HCT116 (cell line): ENCODE measurements at regions not wholly inside any gene's neighbourhood (a gene's known extent, or its start where the extent isn't known, plus 50 kb on each side); places are given as distances from the start of the nearest gene placed in this dataset.

Experiments
- ATAC-seq: fragments of 200-7000 bp; cut with Tn5 transposase; 2 replicates; pipeline ENCODE4 v1.9.1; 2020; ENCODE audit warnings: mild to moderate bottlenecking, moderate library complexity
- BruUV-seq: library from RNA; stranded (reverse); fragments of 400-500 nt; replicated peaks from 2 replicates; lab custom pipeline; 2021; lab: Mats Ljungman, UMichigan
- CTCF ChIA-PET: fragments of 300-600 bp; sonication (Branson Sonifier 250); formaldehyde crosslinking; loops from one replicate; lab custom pipeline; 2021; ENCODE audit warnings: antibody characterized with exemption; lab: Charles Lee
- POLR2A ChIA-PET: fragments of 300-600, 350-600 bp; sonication (Branson Sonifier 250); formaldehyde crosslinking; loops from one replicate; lab custom pipeline; 2021; ENCODE audit warnings: antibody characterized with exemption; lab: Charles Lee
- RAD21 ChIA-PET, 2 experiments: fragments of 300-600 bp; sonication (Branson Sonifier 250); formaldehyde crosslinking; loops; one replicate each; lab custom pipeline; 2023; ENCODE audit warnings: low total read pairs in 2 of 2; ENCODE audit not compliant: uncharacterized antibody in 2 of 2, unreplicated experiment in 2 of 2, low non-redundant PET in 1 of 2; lab: Charles Lee
- DNase-seq: peaks from one replicate; pipeline ENCODE4 v3.0.0-alpha.2; 2010; ENCODE audit warnings: low read depth, low spot score
- H2AFZ ChIP-seq: fragments of 200-600 bp; shearing (Covaris generic), sonication (generic); 2 replicates; pipeline ENCODE4 v1.6.1; 2017; ENCODE audit warnings: low read depth, mixed run types, mixed read lengths, antibody characterized with exemption, low read length; ENCODE audit not compliant: poor library complexity, severe bottlenecking
- H3K27ac ChIP-seq: 2 replicates; pipeline ENCODE4 v1.5.1; 2012; ENCODE audit warnings: low read depth, low read length
- H3K27me3 ChIP-seq: fragments of 200-600 bp; sonication (generic); 2 replicates; pipeline ENCODE4 v1.6.1; 2016; ENCODE audit warnings: mixed run types, low read length, mixed read lengths; ENCODE audit not compliant: insufficient read depth
- H3K36me3 ChIP-seq, 2 experiments: fragments of 200-500 bp in 1 of 2; fragments of 200-600 bp in 1 of 2; sonication (Bioruptor generic) in 1 of 2; sonication (generic) in 1 of 2; 2 replicates each; pipeline versions ENCODE4 v1.5.1 to v1.6.1; 2014 to 2016; ENCODE audit warnings: low read length in 2 of 2, inconsistent platforms in 1 of 2, mixed read lengths in 1 of 2, mixed run types in 1 of 2; ENCODE audit not compliant: insufficient read depth in 2 of 2, control insufficient read depth in 1 of 2
- H3K4me1 ChIP-seq, 2 experiments: fragments of 200-600 bp in 1 of 2; sonication (generic) in 1 of 2; 2 replicates each; pipeline versions ENCODE4 v1.5.1 to v1.6.1; 2012 to 2017; ENCODE audit warnings: low read length in 2 of 2, inconsistent platforms in 1 of 2, mild to moderate bottlenecking in 1 of 2, mixed read lengths in 1 of 2, mixed run types in 1 of 2, moderate library complexity in 1 of 2; ENCODE audit not compliant: insufficient read depth in 2 of 2, control insufficient read depth in 1 of 2
- H3K4me2 ChIP-seq: fragments of 200-600 bp; sonication (generic); 2 replicates; pipeline ENCODE4 v1.6.1; 2017; ENCODE audit warnings: mixed run types, low read length, mixed read lengths
- H3K4me3 ChIP-seq, 2 experiments: fragments of 200-600 bp in 1 of 2; sonication (generic) in 1 of 2; replicated peaks in 1 of 2; 2 replicates each; pipeline ENCODE4 v1.5.1; 2011 to 2016; ENCODE audit warnings: low read length in 2 of 2, control low read depth in 1 of 2, low read depth in 1 of 2, mild to moderate bottlenecking in 1 of 2, mixed read lengths in 1 of 2, mixed run types in 1 of 2
- H3K79me2 ChIP-seq: fragments of 200-600 bp; sonication (generic); 2 replicates; pipeline ENCODE4 v1.6.1; 2017; ENCODE audit warnings: mild to moderate bottlenecking, mixed run types, low read length, moderate library complexity, mixed read lengths; ENCODE audit not compliant: insufficient read depth
- H3K9ac ChIP-seq: fragments of 200-600 bp; sonication (generic); 2 replicates; pipeline ENCODE4 v1.6.1; 2016; ENCODE audit warnings: low read length, mixed read lengths
- H3K9me2 ChIP-seq: fragments of 200-600 bp; sonication (generic), shearing (Covaris generic); 2 replicates; pipeline ENCODE4 v1.6.1; 2017; ENCODE audit warnings: mixed run types, mild to moderate bottlenecking, moderate library complexity; ENCODE audit not compliant: insufficient read depth
- H3K9me3 ChIP-seq, 2 experiments: fragments of 200-500 bp in 1 of 2; fragments of 200-600 bp in 1 of 2; sonication (Bioruptor generic) in 1 of 2; sonication (generic) in 1 of 2; 2 replicates each; pipeline ENCODE4 v1.6.1; 2014 to 2017; ENCODE audit warnings: low read length in 2 of 2, mixed read lengths in 2 of 2, inconsistent platforms in 1 of 2, low read depth in 1 of 2, mild to moderate bottlenecking in 1 of 2, mixed run types in 1 of 2, moderate library complexity in 1 of 2; ENCODE audit not compliant: control insufficient read depth in 1 of 2, insufficient read depth in 1 of 2
- H4K20me1 ChIP-seq: fragments of 200-600 bp; sonication (generic), shearing (Covaris generic); 2 replicates; pipeline ENCODE4 v1.6.1; 2017; ENCODE audit warnings: mixed run types, mild to moderate bottlenecking, moderate library complexity; ENCODE audit not compliant: insufficient read depth
- CBX3 ChIP-seq: IDR thresholded peaks from 2 replicates; pipeline ENCODE4 v1.6.1; 2012; ENCODE audit warnings: low read depth
- CEBPB ChIP-seq: IDR thresholded peaks from 2 replicates; pipeline ENCODE4 v1.6.1; 2012; ENCODE audit warnings: low read depth
- EGR1 ChIP-seq: IDR thresholded peaks from 2 replicates; pipeline ENCODE4 v1.6.1; 2012; ENCODE audit warnings: low read depth
- EZH2 ChIP-seq: fragments of 200-600 bp; sonication (generic); IDR thresholded peaks from 2 replicates; pipeline ENCODE4 v1.6.1; 2017; ENCODE audit warnings: antibody characterized with exemption, mixed run types
- EZH2phosphoT487 ChIP-seq: fragments of 200-600 bp; IDR thresholded peaks from 2 replicates; pipeline ENCODE4 v1.6.1; 2018; ENCODE audit warnings: antibody characterized with exemption, borderline replicate concordance
- FOSL1 ChIP-seq: IDR thresholded peaks from 2 replicates; pipeline ENCODE4 v1.6.1; 2012; ENCODE audit warnings: low read depth
- POLR2A ChIP-seq: IDR thresholded peaks from 2 replicates; pipeline ENCODE4 v1.7.0; 2011; ENCODE audit warnings: borderline replicate concordance; ENCODE audit not compliant: insufficient read depth, insufficient read length; ENCODE audit errors: extremely low read depth
- POLR2AphosphoS5 ChIP-seq: IDR thresholded peaks from 2 replicates; pipeline ENCODE4 v1.6.1; 2011; ENCODE audit warnings: mild to moderate bottlenecking, low read depth, low read length, moderate library complexity
- RAD21 ChIP-seq: IDR thresholded peaks from 2 replicates; pipeline ENCODE4 v1.6.1; 2012; ENCODE audit warnings: low read depth, mild to moderate bottlenecking
- SIN3A ChIP-seq: IDR thresholded peaks from 2 replicates; pipeline ENCODE4 v1.6.1; 2012; ENCODE audit warnings: low read depth
- SP1 ChIP-seq: IDR thresholded peaks from 2 replicates; pipeline ENCODE4 v1.6.1; 2012; ENCODE audit warnings: low read depth
- SRF ChIP-seq: IDR thresholded peaks from 2 replicates; pipeline ENCODE4 v1.6.1; 2012; ENCODE audit warnings: low read depth
- TCF7L2 ChIP-seq: IDR thresholded peaks from 2 replicates; pipeline ENCODE4 v1.7.0; 2011; ENCODE audit warnings: borderline replicate concordance, inconsistent platforms; ENCODE audit not compliant: insufficient read depth, insufficient read length; ENCODE audit errors: extremely low read depth
- YY1 ChIP-seq: IDR thresholded peaks from 2 replicates; pipeline ENCODE4 v1.6.1; 2011; ENCODE audit warnings: low read length, low read depth, moderate library complexity, mild to moderate bottlenecking; ENCODE audit not compliant: insufficient replicate concordance; ENCODE audit errors: extremely low read depth
- ZFX ChIP-seq: fragments of 450-650 bp; IDR thresholded peaks from 2 replicates; pipeline ENCODE4 v1.6.1; 2017
- ZNF274 ChIP-seq: fragments of 200-500 bp; sonication (Bioruptor generic); IDR thresholded peaks from 2 replicates; pipeline ENCODE4 v1.6.1; 2014; ENCODE audit warnings: mild to moderate bottlenecking, low read depth, low read length, inconsistent platforms
- intact Hi-C: fragments of 100-400 bp; cut with micrococcal nuclease; formaldehyde crosslinking; loops from 2 replicates; pipeline ENCODE4 v1.10.0; 2022
- TF ChIP-seq, protein P1 (sequence below): IDR thresholded peaks from 2 replicates; pipeline ENCODE4 v1.6.1; 2011; ENCODE audit warnings: mild to moderate bottlenecking, low read length, moderate library complexity; ENCODE audit not compliant: insufficient replicate concordance; ENCODE audit errors: extremely low read depth
- TF ChIP-seq, protein P2 (sequence below): IDR thresholded peaks from 2 replicates; pipeline ENCODE4 v1.6.1; 2012
- TF ChIP-seq, protein P3 (sequence below): IDR thresholded peaks from 2 replicates; pipeline ENCODE4 v1.6.1; 2012
- TF ChIP-seq, protein P4 (sequence below): IDR thresholded peaks from 2 replicates; pipeline ENCODE4 v1.6.1; 2012; ENCODE audit warnings: low read depth

DNA sequence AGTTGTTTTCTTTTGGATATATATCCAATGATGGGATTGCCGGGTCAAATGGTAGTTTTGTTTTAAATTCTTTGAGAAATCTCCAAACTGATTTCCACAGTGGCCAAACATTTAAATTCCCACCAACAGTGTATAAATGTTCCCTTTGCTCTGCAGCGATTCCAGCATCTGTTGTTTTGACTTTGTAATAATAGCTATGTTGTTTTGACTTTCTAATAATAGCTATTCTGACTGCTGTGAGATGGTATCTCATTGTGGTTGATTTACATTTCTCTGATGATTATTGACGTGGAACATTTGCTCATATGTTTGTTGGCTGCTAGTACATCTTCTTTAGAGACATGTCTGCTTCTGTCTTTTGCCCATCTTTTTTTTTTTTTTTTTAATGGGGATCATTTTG is 332.2 kb upstream of the GBE1 start:
- BruUV-seq: no TSS peak
- CTCF ChIA-PET: no interaction called here

More for the DNA sequence above, 332.2 kb upstream of the GBE1 start:
- no peak overlapping the region for H3K4me2 ChIP-seq
- H3K9ac ChIP-seq: no peak overlapping the region
- H4K20me1 ChIP-seq: 0 out of 2 replicates have a peak, but pooled peaks cover 3% of the 10 kb centered on the region
- H3K27me3 ChIP-seq: no peaks in the 10 kb centered on the region
- no peaks in the 10 kb centered on the region for H3K4me1 ChIP-seq
- no peaks in the 10 kb centered on the region; a peak in 1 of 4 replicates for H3K36me3 ChIP-seq
- intact Hi-C loops: no loop called here
- no peak for TF ChIP-seq CBX3
- TF ChIP-seq, protein P1, sequence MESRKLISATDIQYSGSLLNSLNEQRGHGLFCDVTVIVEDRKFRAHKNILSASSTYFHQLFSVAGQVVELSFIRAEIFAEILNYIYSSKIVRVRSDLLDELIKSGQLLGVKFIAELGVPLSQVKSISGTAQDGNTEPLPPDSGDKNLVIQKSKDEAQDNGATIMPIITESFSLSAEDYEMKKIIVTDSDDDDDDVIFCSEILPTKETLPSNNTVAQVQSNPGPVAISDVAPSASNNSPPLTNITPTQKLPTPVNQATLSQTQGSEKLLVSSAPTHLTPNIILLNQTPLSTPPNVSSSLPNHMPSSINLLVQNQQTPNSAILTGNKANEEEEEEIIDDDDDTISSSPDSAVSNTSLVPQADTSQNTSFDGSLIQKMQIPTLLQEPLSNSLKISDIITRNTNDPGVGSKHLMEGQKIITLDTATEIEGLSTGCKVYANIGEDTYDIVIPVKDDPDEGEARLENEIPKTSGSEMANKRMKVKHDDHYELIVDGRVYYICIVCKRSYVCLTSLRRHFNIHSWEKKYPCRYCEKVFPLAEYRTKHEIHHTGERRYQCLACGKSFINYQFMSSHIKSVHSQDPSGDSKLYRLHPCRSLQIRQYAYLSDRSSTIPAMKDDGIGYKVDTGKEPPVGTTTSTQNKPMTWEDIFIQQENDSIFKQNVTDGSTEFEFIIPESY: no peak
- TF ChIP-seq SIN3A: no peak
- no peak for TF ChIP-seq SRF
- TF ChIP-seq ZNF274: no peak
- no peak for TF ChIP-seq ZFX
- no peak for TF ChIP-seq POLR2AphosphoS5
- no peak for TF ChIP-seq EGR1
- TF ChIP-seq EZH2: no peak
- TF ChIP-seq, protein P2, sequence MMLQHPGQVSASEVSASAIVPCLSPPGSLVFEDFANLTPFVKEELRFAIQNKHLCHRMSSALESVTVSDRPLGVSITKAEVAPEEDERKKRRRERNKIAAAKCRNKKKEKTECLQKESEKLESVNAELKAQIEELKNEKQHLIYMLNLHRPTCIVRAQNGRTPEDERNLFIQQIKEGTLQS: no peak
- no peak for TF ChIP-seq RAD21
- TF ChIP-seq TCF7L2: no peak
- no peak for TF ChIP-seq POLR2A
- TF ChIP-seq, protein P3, sequence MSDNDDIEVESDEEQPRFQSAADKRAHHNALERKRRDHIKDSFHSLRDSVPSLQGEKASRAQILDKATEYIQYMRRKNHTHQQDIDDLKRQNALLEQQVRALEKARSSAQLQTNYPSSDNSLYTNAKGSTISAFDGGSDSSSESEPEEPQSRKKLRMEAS: no peak
- TF ChIP-seq SP1: no peak
- no peak for TF ChIP-seq YY1
- no peak for TF ChIP-seq EZH2phosphoT487
- TF ChIP-seq CEBPB: no peak
- TF ChIP-seq FOSL1: no peak
- TF ChIP-seq, protein P4, sequence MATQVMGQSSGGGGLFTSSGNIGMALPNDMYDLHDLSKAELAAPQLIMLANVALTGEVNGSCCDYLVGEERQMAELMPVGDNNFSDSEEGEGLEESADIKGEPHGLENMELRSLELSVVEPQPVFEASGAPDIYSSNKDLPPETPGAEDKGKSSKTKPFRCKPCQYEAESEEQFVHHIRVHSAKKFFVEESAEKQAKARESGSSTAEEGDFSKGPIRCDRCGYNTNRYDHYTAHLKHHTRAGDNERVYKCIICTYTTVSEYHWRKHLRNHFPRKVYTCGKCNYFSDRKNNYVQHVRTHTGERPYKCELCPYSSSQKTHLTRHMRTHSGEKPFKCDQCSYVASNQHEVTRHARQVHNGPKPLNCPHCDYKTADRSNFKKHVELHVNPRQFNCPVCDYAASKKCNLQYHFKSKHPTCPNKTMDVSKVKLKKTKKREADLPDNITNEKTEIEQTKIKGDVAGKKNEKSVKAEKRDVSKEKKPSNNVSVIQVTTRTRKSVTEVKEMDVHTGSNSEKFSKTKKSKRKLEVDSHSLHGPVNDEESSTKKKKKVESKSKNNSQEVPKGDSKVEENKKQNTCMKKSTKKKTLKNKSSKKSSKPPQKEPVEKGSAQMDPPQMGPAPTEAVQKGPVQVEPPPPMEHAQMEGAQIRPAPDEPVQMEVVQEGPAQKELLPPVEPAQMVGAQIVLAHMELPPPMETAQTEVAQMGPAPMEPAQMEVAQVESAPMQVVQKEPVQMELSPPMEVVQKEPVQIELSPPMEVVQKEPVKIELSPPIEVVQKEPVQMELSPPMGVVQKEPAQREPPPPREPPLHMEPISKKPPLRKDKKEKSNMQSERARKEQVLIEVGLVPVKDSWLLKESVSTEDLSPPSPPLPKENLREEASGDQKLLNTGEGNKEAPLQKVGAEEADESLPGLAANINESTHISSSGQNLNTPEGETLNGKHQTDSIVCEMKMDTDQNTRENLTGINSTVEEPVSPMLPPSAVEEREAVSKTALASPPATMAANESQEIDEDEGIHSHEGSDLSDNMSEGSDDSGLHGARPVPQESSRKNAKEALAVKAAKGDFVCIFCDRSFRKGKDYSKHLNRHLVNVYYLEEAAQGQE: no peak
- H3K9me3 ChIP-seq: no peaks in the 10 kb centered on the region
- H3K4me3 ChIP-seq: no peak overlapping the region
- ATAC-seq: no peak
- no peak for DNase-seq
- no peak overlapping the region for H2AFZ ChIP-seq
- H3K9me2 ChIP-seq: no peaks in the 10 kb centered on the region
- RAD21 ChIA-PET: no interaction called here
- no peak overlapping the region for H3K27ac ChIP-seq
- POLR2A ChIA-PET: no interaction called here
- no peaks in the 10 kb centered on the region for H3K79me2 ChIP-seq
